ENCODE measurements at regions not wholly inside any gene's neighbourhood (a gene's known extent, or its start where the extent isn't known, plus 50 kb on each side); places are given as distances from the start of the nearest gene placed in this dataset.

GRCh38 chr3:59517388-59517787, 467.6 kb upstream of the CFAP20DC start:
- TF ChIP-seq GATA2 (IDR thresholded peaks at IDR 0.05; ENCODE audit: low read depth, low read length) (no peak), GATA3 (IDR thresholded peaks at IDR 0.05; ENCODE audit: low read depth, low read length) (no peak)

Data from SH-SY5Y (cell line).